Memory B cell (primary cell): ENCODE measurements at regions not wholly inside any gene's neighbourhood (a gene's known extent, or its start where the extent isn't known, plus 50 kb on each side); places are given as distances from the start of the nearest gene placed in this dataset.
"Not testable (repeated sequence)": the region's sequence is repeated elsewhere in the genome, so short reads cannot be mapped to it uniquely, and the experiment has no call there.

ENCODE experiments used
- ATAC-seq: fragments of 150-1000 bp; cut with Tn5 transposase; 2 replicates; pipeline ENCODE4 v1.10.0; 2021; ENCODE audit warnings: low read depth, mild to moderate bottlenecking, moderate library complexity
- DNase-seq, 2 donors: peaks; one replicate each; pipeline ENCODE4 v3.0.0; 2022; ENCODE audit warnings: low spot score in 2 of 2
- H3K27ac Mint-ChIP-seq: one replicate; pipeline ENCODE4 v1.8.0; 2022; ENCODE audit warnings: mild to moderate bottlenecking, moderate library complexity, mixed read lengths
- H3K27me3 Mint-ChIP-seq: one replicate; pipeline ENCODE4 v1.8.0; 2022; ENCODE audit warnings: mixed read lengths
- H3K36me3 Mint-ChIP-seq: one replicate; pipeline ENCODE4 v1.8.0; 2022; ENCODE audit warnings: mild to moderate bottlenecking, mixed read lengths
- H3K4me1 Mint-ChIP-seq: one replicate; pipeline ENCODE4 v1.8.0; 2022; ENCODE audit warnings: mixed read lengths
- H3K4me3 Mint-ChIP-seq: one replicate; pipeline ENCODE4 v1.8.0; 2022; ENCODE audit warnings: mild to moderate bottlenecking, moderate library complexity, mixed read lengths
- H3K9me3 Mint-ChIP-seq: one replicate; pipeline ENCODE4 v1.8.0; 2022; ENCODE audit warnings: mixed read lengths

- Mint-ChIP-seq H3K4me1 (peaks cover 13% of the 10 kb centered on the region), H3K9me3 (no peaks in the 10 kb centered on the region), H3K36me3 (peaks cover under 1% of the 10 kb centered on the region), H3K4me3 (no peak overlapping the region), H3K27ac (no peak overlapping the region), H3K27me3 (peaks cover 16% of the 10 kb centered on the region)
- no peak for ATAC-seq
- DNase-seq: no peak
Observed at GRCh38 chr4:112708772-112709171, 71.8 kb downstream of the LARP7 start.

GRCh38 chr4:112714922-112715901 is 78.3 kb downstream of the LARP7 start:
- no peak overlapping the region for H3K27ac Mint-ChIP-seq
- peaks cover 5% of the 10 kb centered on the region for H3K4me1 Mint-ChIP-seq
- peaks cover 2% of the 10 kb centered on the region for H3K36me3 Mint-ChIP-seq
- H3K4me3 Mint-ChIP-seq: no peak overlapping the region
- no peak for ATAC-seq
- H3K9me3 Mint-ChIP-seq: no peaks in the 10 kb centered on the region
- H3K27me3 Mint-ChIP-seq: peaks cover 6% of the 10 kb centered on the region
- DNase-seq: no peak

DNA sequence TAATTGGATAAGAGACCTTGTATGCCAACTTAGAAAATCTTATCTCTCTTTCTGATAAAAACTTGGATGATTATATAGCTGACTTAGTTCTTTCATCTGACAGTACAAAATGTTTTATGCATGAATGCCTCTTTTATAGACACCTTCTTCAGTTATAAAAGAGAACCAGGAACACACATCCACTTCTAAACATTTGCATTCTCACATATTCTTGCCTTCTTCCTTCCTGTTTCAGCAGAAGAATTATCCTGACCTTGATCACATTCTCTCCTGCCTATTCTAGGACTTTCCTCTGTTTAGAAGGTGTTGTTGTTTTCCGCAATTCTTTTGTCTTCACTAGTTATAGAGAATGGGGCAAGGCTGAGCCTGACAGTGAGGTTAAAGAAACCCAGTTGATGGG is 80.9 kb downstream of the LARP7 start:
- Mint-ChIP-seq H3K4me3 (no peak overlapping the region), H3K27ac (no peak overlapping the region), H3K27me3 (peaks cover 8% of the 10 kb centered on the region), H3K4me1 (peaks cover 5% of the 10 kb centered on the region), H3K9me3 (no peaks in the 10 kb centered on the region), H3K36me3 (peaks cover 2% of the 10 kb centered on the region)
- ATAC-seq: no peak
- no peak for DNase-seq

GRCh38 chr4:112721627-112722026 is 84.7 kb downstream of the LARP7 start:
- no peak for ATAC-seq
- H3K9me3 Mint-ChIP-seq: no peaks in the 10 kb centered on the region
- peaks cover 8% of the 10 kb centered on the region for H3K27me3 Mint-ChIP-seq
- no peaks in the 10 kb centered on the region for H3K36me3 Mint-ChIP-seq
- no peak overlapping the region for H3K27ac Mint-ChIP-seq
- no peak for DNase-seq
- no peak overlapping the region for H3K4me3 Mint-ChIP-seq
- peaks cover 5% of the 10 kb centered on the region for H3K4me1 Mint-ChIP-seq

DNA sequence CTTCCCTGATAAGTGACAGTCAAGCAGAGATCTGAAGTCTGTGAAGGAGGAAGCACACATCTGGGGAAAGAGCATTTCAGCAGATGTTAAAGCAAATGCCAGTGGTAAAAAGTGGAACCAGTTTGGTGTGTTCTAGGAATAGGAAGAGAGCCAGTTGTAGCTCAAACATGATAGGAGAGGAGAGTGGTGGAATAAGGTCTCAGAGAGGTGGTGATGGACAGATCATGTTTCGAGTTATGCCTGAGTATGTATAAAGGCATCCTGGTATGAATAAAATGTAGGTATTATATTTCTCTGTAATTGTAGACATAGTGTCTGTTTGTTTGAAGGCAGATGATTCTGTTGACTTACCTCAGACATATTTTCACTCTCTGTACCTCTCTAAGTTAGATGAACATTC is 89.1 kb downstream of the LARP7 start:
- Mint-ChIP-seq H3K36me3 (no peaks in the 10 kb centered on the region), H3K4me1 (no peaks in the 10 kb centered on the region), H3K4me3 (no peak overlapping the region), H3K27ac (no peak overlapping the region), H3K27me3 (peaks cover 4% of the 10 kb centered on the region), H3K9me3 (no peaks in the 10 kb centered on the region)
- DNase-seq (no peak), ATAC-seq (no peak)

DNA sequence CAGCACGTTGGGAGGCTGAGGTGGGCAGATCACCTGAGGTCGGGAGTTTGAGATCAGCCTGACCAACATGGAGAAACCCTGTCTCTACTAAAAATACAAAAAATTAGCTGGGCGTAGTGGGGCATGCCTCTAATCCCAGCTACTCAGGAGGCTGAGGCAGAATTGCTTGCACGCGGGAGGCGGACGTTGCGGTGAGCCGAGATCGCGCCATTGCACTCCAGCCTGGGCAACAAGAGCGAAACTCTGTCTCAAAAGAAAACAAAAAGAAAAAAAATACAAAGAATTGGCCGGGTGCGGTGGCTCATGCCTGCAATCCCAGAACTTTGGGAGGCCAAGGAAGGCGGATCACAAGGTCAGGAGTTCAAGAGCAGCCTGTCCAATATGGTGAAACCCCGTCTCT is 90.8 kb downstream of the LARP7 start:
- H3K27me3 Mint-ChIP-seq, H3K27ac Mint-ChIP-seq, H3K4me3 Mint-ChIP-seq, H3K4me1 Mint-ChIP-seq, DNase-seq, ATAC-seq, H3K36me3 Mint-ChIP-seq, H3K9me3 Mint-ChIP-seq: not testable (repeated sequence)

DNA sequence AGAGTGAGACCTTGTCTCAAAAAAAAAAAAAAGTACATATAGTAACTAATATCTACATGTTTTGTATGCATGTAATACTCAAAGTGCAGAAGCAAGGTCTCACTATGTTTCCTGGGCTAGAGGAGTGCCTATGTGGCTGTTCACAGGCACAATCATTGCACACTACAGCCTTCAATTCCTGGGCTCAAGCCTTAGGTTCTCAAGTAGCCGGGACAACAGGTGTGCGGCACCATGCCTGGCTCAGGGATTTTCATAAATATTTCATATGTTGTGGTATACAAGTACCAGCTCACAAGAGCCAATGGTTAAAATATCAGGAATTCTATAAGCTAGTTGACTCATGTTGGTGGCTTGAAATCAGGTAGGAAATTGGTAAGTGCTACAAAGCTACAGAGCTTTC is 94.8 kb downstream of the LARP7 start:
- DNase-seq (no peak), ATAC-seq (no peak)
- no peak overlapping the region for H3K4me3 Mint-ChIP-seq
- H3K36me3 Mint-ChIP-seq: no peaks in the 10 kb centered on the region
- no peak overlapping the region for H3K27ac Mint-ChIP-seq
- H3K4me1 Mint-ChIP-seq: peaks cover 5% of the 10 kb centered on the region
- H3K9me3 Mint-ChIP-seq: no peaks in the 10 kb centered on the region
- H3K27me3 Mint-ChIP-seq: no peaks in the 10 kb centered on the region

GRCh38 chr4:112732142-112732541 is 95.2 kb downstream of the LARP7 start:
- Mint-ChIP-seq H3K27ac (no peak overlapping the region), H3K4me3 (no peak overlapping the region), H3K27me3 (no peaks in the 10 kb centered on the region), H3K9me3 (no peaks in the 10 kb centered on the region), H3K4me1 (peaks cover 7% of the 10 kb centered on the region), H3K36me3 (no peaks in the 10 kb centered on the region)
- ATAC-seq: no peak
- DNase-seq: no peak

DNA sequence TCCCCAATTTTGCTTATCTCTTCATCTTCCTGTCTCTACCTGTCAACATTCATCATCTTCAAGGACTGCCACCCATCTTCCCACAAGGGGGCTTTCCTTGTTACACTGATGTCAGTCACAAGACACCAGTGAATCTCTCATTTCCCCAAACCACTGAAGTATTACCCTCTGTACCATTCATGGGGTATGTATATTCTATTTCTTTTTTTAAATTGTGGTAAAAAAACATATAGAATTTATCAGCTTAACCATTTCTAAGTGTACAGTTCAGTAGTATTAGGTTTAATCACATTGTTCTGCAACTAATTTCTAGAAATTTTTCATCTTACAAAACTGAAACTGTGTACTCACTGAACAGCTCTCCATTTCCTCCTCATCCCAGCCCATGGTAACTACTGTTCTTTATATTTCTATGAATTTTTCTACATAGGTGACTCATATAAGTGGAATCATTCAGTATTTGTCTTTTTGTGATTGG is 98.6 kb downstream of the LARP7 start:
- DNase-seq: peak in 1 of 2 donors; percentile 16
- Mint-ChIP-seq H3K4me1 (peaks cover 7% of the 10 kb centered on the region), H3K9me3 (no peaks in the 10 kb centered on the region), H3K36me3 (no peaks in the 10 kb centered on the region), H3K27ac (peak overlapping the region; percentile 39), H3K27me3 (no peaks in the 10 kb centered on the region), H3K4me3 (no peak overlapping the region)
- peak; percentile 92 for ATAC-seq

DNA sequence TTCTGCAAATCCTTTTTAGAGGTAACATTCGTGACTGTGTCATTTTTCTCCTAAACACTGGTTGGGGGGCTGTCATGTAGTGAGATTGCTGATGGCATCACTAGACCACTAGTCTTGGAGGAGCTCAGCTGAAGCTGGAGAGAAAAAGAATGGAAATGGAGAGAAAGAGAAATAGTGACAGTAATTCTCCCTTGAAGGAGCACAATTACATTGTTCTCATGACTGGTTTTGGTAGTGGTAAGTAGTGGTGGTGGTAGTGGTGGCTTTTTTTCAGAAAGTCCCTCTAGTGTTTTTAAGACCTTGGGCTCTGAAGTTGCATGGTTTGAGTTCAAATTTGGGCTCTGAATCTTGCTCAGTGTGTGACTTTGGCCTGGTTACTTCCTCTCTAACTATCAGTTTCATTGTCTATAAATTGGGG is 99.8 kb downstream of the LARP7 start:
- H3K27me3 Mint-ChIP-seq: no peaks in the 10 kb centered on the region
- no peak overlapping the region for H3K27ac Mint-ChIP-seq
- DNase-seq (no peak), ATAC-seq (no peak)
- no peaks in the 10 kb centered on the region for H3K36me3 Mint-ChIP-seq
- H3K9me3 Mint-ChIP-seq: no peaks in the 10 kb centered on the region
- H3K4me3 Mint-ChIP-seq: no peak overlapping the region
- peaks cover 7% of the 10 kb centered on the region for H3K4me1 Mint-ChIP-seq

- Mint-ChIP-seq H3K4me3 (no peak overlapping the region), H3K4me1 (peaks cover 10% of the 10 kb centered on the region), H3K27ac (no peak overlapping the region), H3K27me3 (no peaks in the 10 kb centered on the region), H3K9me3 (no peaks in the 10 kb centered on the region), H3K36me3 (no peaks in the 10 kb centered on the region)
- no peak for ATAC-seq
- no peak for DNase-seq
Observed at GRCh38 chr4:112739442-112739841, 102.5 kb downstream of the LARP7 start.

DNA sequence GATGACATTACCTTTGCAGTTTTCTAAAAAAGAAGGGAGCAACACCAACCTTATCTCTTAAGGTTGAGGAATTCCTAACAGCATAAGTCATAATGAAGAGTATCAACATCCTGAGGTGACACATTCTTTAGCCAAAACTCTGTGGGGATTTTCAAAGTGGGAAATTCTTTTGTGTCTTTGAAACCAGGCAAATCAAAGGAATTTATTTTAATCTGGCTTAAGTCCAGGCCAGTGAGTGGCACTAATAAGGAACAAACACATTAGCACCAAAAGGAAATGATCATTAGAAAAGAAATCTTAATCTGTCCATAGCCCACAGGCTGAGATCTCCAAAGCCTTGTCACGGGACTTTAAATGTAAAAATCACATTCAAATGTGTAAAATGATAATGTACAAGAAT is 110.1 kb downstream of the LARP7 start:
- Mint-ChIP-seq H3K36me3 (no peaks in the 10 kb centered on the region), H3K4me3 (no peak overlapping the region), H3K27me3 (peaks cover 6% of the 10 kb centered on the region), H3K9me3 (no peaks in the 10 kb centered on the region), H3K27ac (no peak overlapping the region), H3K4me1 (peaks cover 3% of the 10 kb centered on the region)
- no peak for DNase-seq
- no peak for ATAC-seq

- H3K4me3 Mint-ChIP-seq: no peak overlapping the region
- no peaks in the 10 kb centered on the region for H3K36me3 Mint-ChIP-seq
- ATAC-seq: no peak
- H3K9me3 Mint-ChIP-seq: no peaks in the 10 kb centered on the region
- no peak overlapping the region for H3K27ac Mint-ChIP-seq
- no peak for DNase-seq
- no peaks in the 10 kb centered on the region for H3K4me1 Mint-ChIP-seq
- H3K27me3 Mint-ChIP-seq: peaks cover 10% of the 10 kb centered on the region
Observed at GRCh38 chr4:112748352-112748878, 111.5 kb downstream of the LARP7 start.

DNA sequence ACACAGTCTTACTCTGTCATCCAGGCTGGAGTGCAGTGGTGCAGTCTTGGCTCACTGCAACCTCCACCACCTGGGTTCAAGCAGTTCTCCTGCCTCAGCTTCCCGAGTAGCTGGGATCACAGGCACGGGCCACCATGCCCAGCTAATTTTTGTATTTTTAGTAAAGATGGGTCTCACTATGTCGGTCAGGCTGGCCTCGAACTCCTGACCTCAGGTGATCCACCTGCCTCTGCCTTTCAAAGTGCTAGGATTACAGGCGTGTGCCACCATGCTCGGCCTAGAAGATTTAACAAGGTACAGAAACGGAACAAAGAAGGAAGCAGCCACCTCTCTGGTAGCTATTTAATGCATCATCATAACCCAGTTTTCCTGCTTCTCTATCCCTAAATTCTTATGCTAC is 113.8 kb downstream of the LARP7 start:
- H3K4me1 Mint-ChIP-seq, ATAC-seq, DNase-seq, H3K27me3 Mint-ChIP-seq, H3K36me3 Mint-ChIP-seq, H3K9me3 Mint-ChIP-seq, H3K27ac Mint-ChIP-seq, H3K4me3 Mint-ChIP-seq: not testable (repeated sequence)
